Prostate gland (tissue), 2 donors: ENCODE measurements at regions not wholly inside any gene's neighbourhood (a gene's known extent, or its start where the extent isn't known, plus 50 kb on each side); places are given as distances from the start of the nearest gene placed in this dataset.

Source experiments
- DNase-seq: peaks from one replicate; pipeline ENCODE4 v3.0.0-alpha.2; 2019; ENCODE audit warnings: low spot score
- H3K27ac ChIP-seq, 2 donors: fragments of 200-600 bp; sonication (generic); 2 replicates each; pipeline ENCODE4 v1.5.1; 2017 to 2019
- H3K27me3 ChIP-seq: fragments of 200-600 bp; sonication (generic); replicated peaks from 2 replicates; pipeline ENCODE4 v1.5.1; 2019; ENCODE audit not compliant: insufficient read depth
- H3K36me3 ChIP-seq, 2 donors: fragments of 200-600 bp; sonication (generic); 1 replicate in 1 of 2; 2 replicates in 1 of 2; pipeline versions ENCODE4 v1.5.1 to v1.8.1; 2017 to 2019
- H3K4me1 ChIP-seq: fragments of 200-600 bp; sonication (generic); replicated peaks from 2 replicates; pipeline ENCODE4 v1.5.1; 2019
- H3K4me3 ChIP-seq, 2 donors: fragments of 200-600 bp; sonication (generic); 2 replicates each; pipeline ENCODE4 v1.5.1; 2017 to 2019
- H3K9me3 ChIP-seq: fragments of 200-600 bp; sonication (generic); 2 replicates; pipeline ENCODE4 v1.5.1; 2017
- POLR2A ChIP-seq: fragments of 450-650 bp; IDR thresholded peaks from one replicate; pipeline ENCODE4 v1.6.1; 2016; ENCODE audit warnings: antibody characterized with exemption, mild to moderate bottlenecking
- POLR2AphosphoS5 ChIP-seq: sonication (generic); formaldehyde crosslinking; IDR thresholded peaks from one replicate; pipeline ENCODE4 v1.6.1; 2017; ENCODE audit warnings: antibody characterized with exemption
- WGBS: methylation state at CpG from one replicate; pipeline ENCODE4 v1.1.5; 2018; 5-methylcytosine and 5-hydroxymethylcytosine counted together
- intact Hi-C: fragments of 100-400 bp; cut with DNase I; formaldehyde crosslinking; loops from one replicate; pipeline ENCODE4 v1.14.2; 2022
- TF ChIP-seq, protein P1 (sequence below), 4 experiments: fragments of 200-600 bp in 2 of 4; fragments of 450-650 bp in 2 of 4; sonication (generic) in 2 of 4; IDR thresholded peaks; 1 replicate in 3 of 4; 2 replicates in 1 of 4; pipeline ENCODE4 v1.5.1; 2016 to 2019; ENCODE audit warnings: antibody characterized with exemption in 4 of 4, mild to moderate bottlenecking in 2 of 4, moderate library complexity in 2 of 4

DNA sequence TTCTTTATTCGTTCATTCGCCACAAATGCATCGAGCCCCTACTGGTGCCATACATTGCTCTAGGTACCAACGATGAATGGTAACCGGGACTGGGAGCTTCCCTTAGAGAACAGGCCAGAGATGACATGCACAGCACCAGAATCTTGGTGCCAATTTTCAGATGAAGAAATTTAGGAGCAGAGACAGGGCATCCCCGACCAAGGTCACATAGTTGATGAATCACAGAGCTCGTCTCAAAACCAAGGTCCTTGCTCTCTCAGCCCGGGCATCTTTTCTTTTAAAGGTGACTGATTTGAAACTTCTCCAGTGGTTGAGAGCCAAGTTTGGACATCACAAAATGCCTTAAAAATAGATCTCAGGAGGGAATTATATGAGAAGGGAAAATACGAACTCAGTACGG, 73.2 kb upstream of the C16orf82 start:
- WGBS: 62% methylated on average over 10 of the region's 10 CpGs
- Histone ChIP-seq H3K9me3 (no peaks in the 10 kb centered on the region), H3K4me1 (no peaks in the 10 kb centered on the region), H3K27me3 (no peaks in the 10 kb centered on the region), H3K4me3 (no peak overlapping the region), H3K36me3 (no peaks in the 10 kb centered on the region), H3K27ac (no peak overlapping the region)
- no peak for DNase-seq
- no peak for TF ChIP-seq POLR2A
- TF ChIP-seq, protein P1, sequence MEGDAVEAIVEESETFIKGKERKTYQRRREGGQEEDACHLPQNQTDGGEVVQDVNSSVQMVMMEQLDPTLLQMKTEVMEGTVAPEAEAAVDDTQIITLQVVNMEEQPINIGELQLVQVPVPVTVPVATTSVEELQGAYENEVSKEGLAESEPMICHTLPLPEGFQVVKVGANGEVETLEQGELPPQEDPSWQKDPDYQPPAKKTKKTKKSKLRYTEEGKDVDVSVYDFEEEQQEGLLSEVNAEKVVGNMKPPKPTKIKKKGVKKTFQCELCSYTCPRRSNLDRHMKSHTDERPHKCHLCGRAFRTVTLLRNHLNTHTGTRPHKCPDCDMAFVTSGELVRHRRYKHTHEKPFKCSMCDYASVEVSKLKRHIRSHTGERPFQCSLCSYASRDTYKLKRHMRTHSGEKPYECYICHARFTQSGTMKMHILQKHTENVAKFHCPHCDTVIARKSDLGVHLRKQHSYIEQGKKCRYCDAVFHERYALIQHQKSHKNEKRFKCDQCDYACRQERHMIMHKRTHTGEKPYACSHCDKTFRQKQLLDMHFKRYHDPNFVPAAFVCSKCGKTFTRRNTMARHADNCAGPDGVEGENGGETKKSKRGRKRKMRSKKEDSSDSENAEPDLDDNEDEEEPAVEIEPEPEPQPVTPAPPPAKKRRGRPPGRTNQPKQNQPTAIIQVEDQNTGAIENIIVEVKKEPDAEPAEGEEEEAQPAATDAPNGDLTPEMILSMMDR (IDR thresholded peaks at IDR 0.05): no peak
- intact Hi-C loops: no loop called here

DNA sequence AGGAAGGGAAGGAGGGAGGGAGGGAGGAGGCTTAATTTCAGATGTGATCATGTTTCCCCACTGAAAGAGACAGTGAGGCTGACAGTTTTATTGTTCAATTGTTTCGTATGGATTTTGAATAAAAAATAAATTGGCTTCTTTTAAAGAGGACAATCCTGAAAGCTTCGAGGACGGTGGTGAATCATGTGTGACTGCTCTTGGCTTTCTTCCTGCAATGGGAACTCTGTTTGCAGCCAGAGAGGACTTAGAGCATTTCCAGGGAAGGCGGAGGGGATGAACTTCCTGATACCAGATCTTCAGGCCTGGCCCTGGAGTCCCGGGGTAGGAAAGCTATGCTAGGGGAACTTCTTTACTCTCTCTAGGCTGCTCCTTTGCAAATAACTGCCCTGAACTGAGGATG, 72.8 kb upstream of the C16orf82 start:
- intact Hi-C loops: no loop called here
- TF ChIP-seq POLR2A (no peak), POLR2AphosphoS5 (no peak)
- TF ChIP-seq, protein P1 (IDR thresholded peaks at IDR 0.05): no peak
- DNase-seq: no peak
- Histone ChIP-seq H3K4me1 (no peaks in the 10 kb centered on the region), H3K9me3 (no peaks in the 10 kb centered on the region), H3K27ac (no peak overlapping the region), H3K36me3 (no peaks in the 10 kb centered on the region), H3K27me3 (no peaks in the 10 kb centered on the region), H3K4me3 (no peak overlapping the region)
- WGBS: 6% methylated on average over 5 of the region's 5 CpGs

- Histone ChIP-seq H3K27ac (no peak overlapping the region), H3K9me3 (no peaks in the 10 kb centered on the region), H3K4me3 (no peak overlapping the region), H3K27me3 (no peaks in the 10 kb centered on the region), H3K36me3 (no peaks in the 10 kb centered on the region), H3K4me1 (no peaks in the 10 kb centered on the region)
- intact Hi-C loops: no loop called here
- DNase-seq: no peak
- 86% methylated on average over 4 of the region's 4 CpGs for WGBS
- TF ChIP-seq POLR2A: no peak
- no peak for TF ChIP-seq POLR2AphosphoS5
- TF ChIP-seq, protein P1 (IDR thresholded peaks at IDR 0.05): no peak
These were observed 71.2 kb upstream of the C16orf82 start for GRCh38 chr16:26995522-26995921.

DNA sequence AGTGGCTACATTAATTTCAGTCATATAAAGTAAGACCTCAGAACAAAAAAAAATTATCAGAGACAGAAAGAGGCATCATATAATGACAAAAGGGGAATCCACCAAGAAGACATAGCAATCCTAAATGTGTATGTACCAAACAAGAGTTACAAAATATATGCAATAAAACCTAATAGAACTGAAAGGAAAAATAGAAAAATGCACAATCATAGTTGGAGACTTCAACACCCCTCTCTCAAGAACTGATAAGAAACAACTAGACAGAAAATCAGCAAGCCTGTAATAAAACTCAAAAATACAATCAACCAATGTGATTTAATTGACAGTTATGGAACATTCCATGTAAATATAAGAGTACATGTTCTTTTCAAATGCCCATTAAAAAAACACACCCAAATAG, 61.3 kb upstream of the C16orf82 start:
- TF ChIP-seq, protein P1 (IDR thresholded peaks at IDR 0.05): no peak
- TF ChIP-seq POLR2AphosphoS5 (no peak), POLR2A (no peak)
- Histone ChIP-seq H3K36me3 (no peaks in the 10 kb centered on the region), H3K27me3 (no peaks in the 10 kb centered on the region), H3K27ac (no peak overlapping the region), H3K4me1 (peaks cover 3% of the 10 kb centered on the region), H3K4me3 (no peak overlapping the region), H3K9me3 (no peaks in the 10 kb centered on the region)
- no peak for DNase-seq
- intact Hi-C loops: no loop called here
